Hepatocyte (in vitro differentiated cells): ENCODE measurements at regions not wholly inside any gene's neighbourhood (a gene's known extent, or its start where the extent isn't known, plus 50 kb on each side); places are given as distances from the start of the nearest gene placed in this dataset.

Experiments used
- CTCF ChIP-seq: fragments of 200-600 bp; sonication (generic); IDR thresholded peaks from 2 replicates; pipeline ENCODE4 v1.5.1; 2016; ENCODE audit warnings: antibody characterized with exemption, mild to moderate bottlenecking; ENCODE audit not compliant: poor library complexity
- EZH2 ChIP-seq: fragments of 200-600 bp; sonication (generic); IDR thresholded peaks from 2 replicates; pipeline ENCODE4 v1.6.1; 2016; ENCODE audit warnings: antibody characterized with exemption, mild to moderate bottlenecking, borderline replicate concordance
- EZH2phosphoT487 ChIP-seq: fragments of 200-600 bp; sonication (generic); IDR thresholded peaks from one replicate; pipeline ENCODE4 v1.6.1; 2018; ENCODE audit warnings: antibody characterized with exemption, mild to moderate bottlenecking, low read depth, moderate library complexity; ENCODE audit not compliant: unreplicated experiment, severe bottlenecking

- TF ChIP-seq CTCF (no peak), EZH2phosphoT487 (no peak), EZH2 (no peak)
These were observed 345.7 kb upstream of the RBMS3 start for GRCh38 chr3:28935146-28935545.
